A549 (cell line): ENCODE measurements at regions not wholly inside any gene's neighbourhood (a gene's known extent, or its start where the extent isn't known, plus 50 kb on each side); places are given as distances from the start of the nearest gene placed in this dataset.

Experiments used
- CTCF ChIP-seq: fragments of >200 bp; sonication (Bioruptor Twin); formaldehyde crosslinking; IDR thresholded peaks from 3 replicates; pipeline ENCODE4 v1.5.1; 2016
- HDAC2 ChIP-seq: fragments of 200-600 bp; sonication (generic); IDR thresholded peaks from 2 replicates; pipeline ENCODE4 v1.6.1; 2016
- REST ChIP-seq: fragments of 200-600 bp; sonication (generic); IDR thresholded peaks from 2 replicates; pipeline ENCODE4 v1.6.1; 2016; ENCODE audit warnings: antibody characterized with exemption, mild to moderate bottlenecking, moderate library complexity

- TF ChIP-seq CTCF (no peak), HDAC2 (no peak), REST (no peak)
These were observed 170.6 kb upstream of the HAND2 start for GRCh38 chr4:173700650-173701049.
